ENCODE measurements at regions not wholly inside any gene's neighbourhood (a gene's known extent, or its start where the extent isn't known, plus 50 kb on each side); places are given as distances from the start of the nearest gene placed in this dataset.

GRCh38 chr4:154033921-154034320 lies 245.0 kb upstream of the SFRP2 start:
- Histone ChIP-seq H3K27ac (ENCODE audit: low read depth, low read length, poor library complexity, severe bottlenecking) (no peak overlapping the region), H3K27me3 (replicated peaks; ENCODE audit: insufficient read depth, low read depth, low read length, poor library complexity) (no peaks in the 10 kb centered on the region), H3K9me3 (ENCODE audit: low read depth, low read length, poor library complexity, severe bottlenecking) (peaks cover 3% of the 10 kb centered on the region), H3K36me3 (ENCODE audit: insufficient read depth, low read length, poor library complexity, severe bottlenecking) (no peaks in the 10 kb centered on the region), H3K4me3 (ENCODE audit: low read depth, low read length, poor library complexity, severe bottlenecking) (no peak overlapping the region), H3K4me1 (ENCODE audit: insufficient read depth, low read length, poor library complexity, severe bottlenecking) (no peaks in the 10 kb centered on the region)
- ChIA-PET CTCF (no interaction called here), POLR2A (ENCODE audit: low non-redundant PET) (no interaction called here)
- intact Hi-C loops (cut with micrococcal nuclease; ENCODE audit: unreplicated experiment), result no loop called here
- no peak for DNase-seq (ENCODE audit: low spot score)
- no TSS peak for BruUV-seq (replicated peaks)
- no peak for TF ChIP-seq CTCF (conservative IDR thresholded peaks at IDR 0.05; ENCODE audit: low read depth, low read length)
- no peak for TF ChIP-seq EZH2 (IDR thresholded peaks at IDR 0.05; ENCODE audit: borderline replicate concordance, low read depth, low read length, poor library complexity, severe bottlenecking)

GRCh38 chr4:154032914-154033313 lies 244.0 kb upstream of the SFRP2 start:
- TF ChIP-seq EZH2 (IDR thresholded peaks at IDR 0.05; ENCODE audit: borderline replicate concordance, low read depth, low read length, poor library complexity, severe bottlenecking) (no peak), CTCF (conservative IDR thresholded peaks at IDR 0.05; ENCODE audit: low read depth, low read length) (no peak)
- no peaks in the 10 kb centered on the region for H3K4me1 ChIP-seq (ENCODE audit: insufficient read depth, low read length, poor library complexity, severe bottlenecking)
- ChIA-PET POLR2A (ENCODE audit: low non-redundant PET) (no interaction called here), CTCF (no interaction called here)
- H3K27ac ChIP-seq (ENCODE audit: low read depth, low read length, poor library complexity, severe bottlenecking), result no peak overlapping the region
- H3K9me3 ChIP-seq (ENCODE audit: low read depth, low read length, poor library complexity, severe bottlenecking), result peaks cover 3% of the 10 kb centered on the region
- intact Hi-C loops (cut with micrococcal nuclease; ENCODE audit: unreplicated experiment), result no loop called here
- no TSS peak for BruUV-seq (replicated peaks)
- H3K27me3 ChIP-seq (replicated peaks; ENCODE audit: insufficient read depth, low read depth, low read length, poor library complexity), result no peaks in the 10 kb centered on the region
- H3K36me3 ChIP-seq (ENCODE audit: insufficient read depth, low read length, poor library complexity, severe bottlenecking), result no peaks in the 10 kb centered on the region
- no peak for DNase-seq (ENCODE audit: low spot score)
- no peak overlapping the region for H3K4me3 ChIP-seq (ENCODE audit: low read depth, low read length, poor library complexity, severe bottlenecking)

- CTCF ChIA-PET, result no interaction called here
- Histone ChIP-seq H3K4me1 (ENCODE audit: insufficient read depth, low read length, poor library complexity, severe bottlenecking) (no peaks in the 10 kb centered on the region), H3K36me3 (ENCODE audit: insufficient read depth, low read length, poor library complexity, severe bottlenecking) (no peaks in the 10 kb centered on the region), H3K9me3 (ENCODE audit: low read depth, low read length, poor library complexity, severe bottlenecking) (peaks cover 3% of the 10 kb centered on the region), H3K4me3 (ENCODE audit: low read depth, low read length, poor library complexity, severe bottlenecking) (no peak overlapping the region), H3K27me3 (replicated peaks; ENCODE audit: insufficient read depth, low read depth, low read length, poor library complexity) (no peaks in the 10 kb centered on the region), H3K27ac (ENCODE audit: low read depth, low read length, poor library complexity, severe bottlenecking) (no peak overlapping the region)
- intact Hi-C loops (cut with micrococcal nuclease; ENCODE audit: unreplicated experiment), result no loop called here
- no peak for DNase-seq (ENCODE audit: low spot score)
- no TSS peak for BruUV-seq (replicated peaks)
- POLR2A ChIA-PET (ENCODE audit: low non-redundant PET), result no interaction called here
- TF ChIP-seq CTCF (conservative IDR thresholded peaks at IDR 0.05; ENCODE audit: low read depth, low read length) (no peak), EZH2 (IDR thresholded peaks at IDR 0.05; ENCODE audit: borderline replicate concordance, low read depth, low read length, poor library complexity, severe bottlenecking) (no peak)
Measured at GRCh38 chr4:154030746-154031145, 241.9 kb upstream of the SFRP2 start.
